HUES6 (cell line): ENCODE measurements at regions not wholly inside any gene's neighbourhood (a gene's known extent, or its start where the extent isn't known, plus 50 kb on each side); places are given as distances from the start of the nearest gene placed in this dataset.

Source experiments
- H3K27ac ChIP-seq: 2 replicates; pipeline ENCODE4 v1.7.0; 2013; ENCODE audit warnings: low read depth, mild to moderate bottlenecking, low read length, inconsistent platforms
- H3K27me3 ChIP-seq: 2 replicates; pipeline ENCODE4 v1.6.1; 2013; ENCODE audit warnings: low read length; ENCODE audit not compliant: control insufficient read depth, insufficient read depth
- H3K36me3 ChIP-seq: 2 replicates; pipeline ENCODE4 v1.6.1; 2013; ENCODE audit warnings: low read length; ENCODE audit not compliant: control insufficient read depth, insufficient read depth
- H3K4me1 ChIP-seq: 2 replicates; pipeline ENCODE4 v1.6.1; 2013; ENCODE audit warnings: low read length; ENCODE audit not compliant: control insufficient read depth, insufficient read depth
- H3K4me3 ChIP-seq: 2 replicates; pipeline ENCODE4 v1.5.1; 2013; ENCODE audit warnings: low read depth, low read length
- H3K9ac ChIP-seq: one replicate; pipeline ENCODE4 v1.6.1; 2013; ENCODE audit warnings: mild to moderate bottlenecking, low read length
- H3K9me3 ChIP-seq: 2 replicates; pipeline ENCODE4 v1.6.1; 2013; ENCODE audit warnings: low read depth, low read length; ENCODE audit not compliant: control insufficient read depth, insufficient read depth

DNA sequence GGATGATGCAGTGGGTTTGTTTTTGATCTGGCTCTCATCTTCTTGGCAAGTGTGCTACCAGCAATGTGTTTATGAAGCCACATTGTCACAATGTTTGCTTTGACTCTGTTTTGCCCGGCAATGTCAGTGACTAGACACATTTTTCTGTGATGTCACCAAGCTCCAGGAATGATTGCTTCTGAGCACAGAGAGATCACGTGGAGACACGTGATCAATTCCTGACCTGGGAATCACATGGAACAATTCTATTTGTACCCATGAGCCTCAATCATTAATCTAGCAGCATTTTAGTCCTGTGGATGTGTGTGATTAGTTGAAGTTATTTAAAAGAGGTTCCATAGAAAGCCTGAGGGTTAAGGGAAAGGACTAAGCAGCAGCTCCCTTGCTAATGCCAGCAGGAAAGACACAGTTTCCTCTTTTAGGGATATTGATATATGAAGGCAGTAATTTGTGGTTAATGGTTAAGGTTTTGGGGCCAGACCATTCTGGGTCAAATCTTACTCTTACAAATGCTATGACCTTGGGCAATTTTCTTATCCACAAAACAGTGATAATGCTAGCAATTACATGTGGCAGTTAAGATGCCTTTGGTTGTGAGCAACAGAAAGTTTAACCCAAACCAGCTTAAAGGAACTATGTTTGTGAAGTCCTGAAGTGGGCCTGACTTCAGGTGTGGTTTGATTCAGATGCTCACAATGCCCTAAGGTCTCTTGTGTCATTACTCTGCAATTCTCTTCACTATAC, 59.0 kb downstream of the FASLG start:
- H3K4me1 ChIP-seq = peaks cover 8% of the 10 kb centered on the region
- H3K36me3 ChIP-seq = no peaks in the 10 kb centered on the region
- H3K27me3 ChIP-seq = no peaks in the 10 kb centered on the region
- no peaks in the 10 kb centered on the region for H3K9me3 ChIP-seq
- H3K27ac ChIP-seq = no peak overlapping the region
- H3K9ac ChIP-seq = no peak overlapping the region
- H3K4me3 ChIP-seq = no peak overlapping the region

- H3K36me3 ChIP-seq = no peaks in the 10 kb centered on the region
- no peaks in the 10 kb centered on the region for H3K9me3 ChIP-seq
- H3K27me3 ChIP-seq = no peaks in the 10 kb centered on the region
- peaks cover 8% of the 10 kb centered on the region for H3K4me1 ChIP-seq
- H3K27ac ChIP-seq = no peak overlapping the region
- H3K4me3 ChIP-seq = no peak overlapping the region
- H3K9ac ChIP-seq = no peak overlapping the region
These were observed 60.2 kb downstream of the FASLG start for GRCh38 chr1:172719066-172719627.

DNA sequence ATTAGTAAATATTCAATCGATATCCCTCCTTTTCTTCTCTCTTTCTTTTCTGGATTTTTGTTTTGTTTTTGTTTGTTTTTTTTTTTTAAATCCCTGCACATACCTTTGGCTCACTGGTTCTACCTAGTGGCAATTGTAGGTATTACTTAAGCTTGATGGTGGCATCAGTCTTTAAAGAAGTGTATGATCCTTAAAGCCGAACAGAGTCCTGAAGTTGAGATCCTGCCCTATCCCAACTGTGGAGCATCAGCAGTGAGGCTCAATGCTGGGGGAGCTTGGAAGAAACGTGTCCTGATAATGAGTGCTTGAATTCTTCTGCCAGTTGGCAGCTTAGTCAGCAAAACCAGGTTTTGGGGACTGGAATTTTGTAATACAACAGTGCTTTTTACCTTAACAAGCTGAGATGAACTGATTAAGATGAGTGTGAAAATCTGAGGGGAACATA, 60.8 kb downstream of the FASLG start:
- H3K4me1 ChIP-seq = peaks cover 8% of the 10 kb centered on the region; the same call in 1 of the 2 replicates
- no peaks in the 10 kb centered on the region for H3K36me3 ChIP-seq
- no peaks in the 10 kb centered on the region for H3K27me3 ChIP-seq
- H3K4me3 ChIP-seq = no peak overlapping the region
- no peaks in the 10 kb centered on the region for H3K9me3 ChIP-seq
- H3K27ac ChIP-seq = no peak overlapping the region
- no peak overlapping the region for H3K9ac ChIP-seq

DNA sequence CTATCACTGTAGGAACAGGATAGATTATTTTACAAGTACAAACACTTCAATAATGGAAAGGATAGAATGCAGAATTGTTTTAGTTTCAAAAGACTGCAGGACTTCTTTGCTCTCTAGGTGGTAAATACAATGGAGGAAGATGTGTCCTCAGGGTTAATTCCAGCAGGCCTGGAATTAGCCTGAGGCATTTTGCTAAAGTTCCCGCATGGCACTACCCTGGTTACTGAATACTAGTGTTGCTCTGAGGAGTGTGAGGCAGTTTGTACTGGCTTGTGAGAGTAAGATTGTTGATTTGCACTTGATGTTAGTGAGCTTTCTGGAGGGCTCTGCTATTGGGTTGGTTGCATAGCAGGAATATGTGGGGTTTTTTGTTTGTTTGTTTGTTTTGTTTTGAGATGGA, 61.4 kb downstream of the FASLG start:
- H3K4me3 ChIP-seq = no peak overlapping the region
- H3K9ac ChIP-seq = no peak overlapping the region
- peaks cover 8% of the 10 kb centered on the region; the same call in 1 of the 2 replicates for H3K4me1 ChIP-seq
- H3K9me3 ChIP-seq = no peaks in the 10 kb centered on the region
- no peak overlapping the region for H3K27ac ChIP-seq
- no peaks in the 10 kb centered on the region for H3K27me3 ChIP-seq
- H3K36me3 ChIP-seq = no peaks in the 10 kb centered on the region

- Histone ChIP-seq H3K27me3 (no peaks in the 10 kb centered on the region), H3K27ac (no peak overlapping the region), H3K4me3 (no peak overlapping the region)
These were observed 64.3 kb downstream of the FASLG start for GRCh38 chr1:172723251-172723650.

GRCh38 chr1:172724232-172724631, 65.3 kb downstream of the FASLG start:
- H3K9ac ChIP-seq = no peak overlapping the region
- H3K27ac ChIP-seq = no peak overlapping the region
- H3K4me1 ChIP-seq = peaks cover 8% of the 10 kb centered on the region; the same call in 1 of the 2 replicates
- no peak overlapping the region for H3K4me3 ChIP-seq
- H3K27me3 ChIP-seq = no peaks in the 10 kb centered on the region
- H3K9me3 ChIP-seq = peaks cover 12% of the 10 kb centered on the region
- no peaks in the 10 kb centered on the region for H3K36me3 ChIP-seq

More at GRCh38 chr1:172723251-172723650, 64.3 kb downstream of the FASLG start:
- Histone ChIP-seq H3K4me1 (peaks cover 8% of the 10 kb centered on the region; the same call in 1 of the 2 replicates), H3K9ac (no peak overlapping the region), H3K9me3 (peaks cover 7% of the 10 kb centered on the region), H3K36me3 (no peaks in the 10 kb centered on the region)

DNA sequence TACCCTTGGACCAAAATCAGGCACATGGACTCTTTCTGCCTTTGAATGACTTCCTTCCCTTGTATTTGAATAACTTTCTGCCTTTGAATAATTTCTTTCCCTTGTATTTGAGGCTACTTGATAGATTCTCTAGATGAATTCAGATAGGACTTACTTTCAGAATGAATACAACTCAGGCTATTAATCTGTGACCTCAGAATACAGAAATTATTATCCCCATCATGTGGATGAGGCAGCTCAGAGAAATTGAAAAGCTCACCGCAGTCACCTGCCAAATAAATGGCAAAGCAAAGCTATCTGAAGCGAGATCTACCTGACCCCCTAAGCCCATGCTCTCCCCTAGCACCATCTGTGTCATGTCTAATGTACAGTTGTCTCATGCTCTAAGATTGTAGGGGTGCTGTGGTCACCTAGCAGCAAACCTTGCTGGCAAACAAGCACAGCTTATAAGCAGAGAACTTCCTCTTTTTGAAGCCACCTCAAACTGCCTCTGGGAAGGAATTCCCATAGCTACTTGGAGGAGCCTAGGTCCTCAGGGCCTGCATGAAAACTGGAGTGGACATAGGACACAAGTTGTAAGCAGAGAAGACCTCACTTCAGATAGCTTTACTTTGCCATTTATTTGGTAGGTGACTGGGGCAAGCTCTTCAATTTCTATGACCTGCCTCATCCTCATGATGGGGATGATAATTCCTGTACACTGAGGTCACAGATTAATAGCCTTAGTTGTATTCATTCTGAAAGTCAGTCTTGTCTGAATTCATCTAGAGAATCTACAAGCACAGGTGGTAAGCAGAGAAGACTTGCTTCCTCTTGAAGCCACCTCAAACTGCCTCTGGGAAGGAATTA, 66.1 kb downstream of the FASLG start:
- Histone ChIP-seq H3K9ac (no peak overlapping the region), H3K4me1 (peaks cover 5% of the 10 kb centered on the region; the same call in 1 of the 2 replicates), H3K4me3 (no peak overlapping the region), H3K9me3 (peaks cover 12% of the 10 kb centered on the region), H3K27ac (no peak overlapping the region), H3K36me3 (no peaks in the 10 kb centered on the region), H3K27me3 (no peaks in the 10 kb centered on the region)

DNA sequence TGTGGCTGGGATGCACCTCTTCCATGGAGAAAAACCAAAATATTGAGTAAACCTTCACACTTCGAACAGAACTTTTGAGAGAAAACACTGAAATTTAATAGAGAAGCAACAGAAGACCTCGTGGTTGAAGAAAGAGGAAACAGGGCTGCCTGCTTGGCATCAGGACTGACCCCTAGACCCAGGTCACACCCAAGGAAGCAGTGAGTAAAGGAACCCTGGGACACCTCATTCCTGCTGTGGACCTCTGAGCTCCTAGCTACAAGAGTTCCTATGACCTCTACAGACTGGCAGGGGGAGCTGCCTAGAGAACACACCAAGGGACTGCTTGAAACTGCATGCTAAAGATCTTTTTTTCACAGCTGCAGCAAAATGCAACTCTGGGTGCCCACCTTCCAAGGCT, 67.8 kb downstream of the FASLG start:
- Histone ChIP-seq H3K36me3 (no peaks in the 10 kb centered on the region), H3K9me3 (peaks cover 12% of the 10 kb centered on the region), H3K27ac (no peak overlapping the region), H3K4me3 (no peak overlapping the region), H3K4me1 (no peaks in the 10 kb centered on the region), H3K27me3 (no peaks in the 10 kb centered on the region), H3K9ac (no peak overlapping the region)

DNA sequence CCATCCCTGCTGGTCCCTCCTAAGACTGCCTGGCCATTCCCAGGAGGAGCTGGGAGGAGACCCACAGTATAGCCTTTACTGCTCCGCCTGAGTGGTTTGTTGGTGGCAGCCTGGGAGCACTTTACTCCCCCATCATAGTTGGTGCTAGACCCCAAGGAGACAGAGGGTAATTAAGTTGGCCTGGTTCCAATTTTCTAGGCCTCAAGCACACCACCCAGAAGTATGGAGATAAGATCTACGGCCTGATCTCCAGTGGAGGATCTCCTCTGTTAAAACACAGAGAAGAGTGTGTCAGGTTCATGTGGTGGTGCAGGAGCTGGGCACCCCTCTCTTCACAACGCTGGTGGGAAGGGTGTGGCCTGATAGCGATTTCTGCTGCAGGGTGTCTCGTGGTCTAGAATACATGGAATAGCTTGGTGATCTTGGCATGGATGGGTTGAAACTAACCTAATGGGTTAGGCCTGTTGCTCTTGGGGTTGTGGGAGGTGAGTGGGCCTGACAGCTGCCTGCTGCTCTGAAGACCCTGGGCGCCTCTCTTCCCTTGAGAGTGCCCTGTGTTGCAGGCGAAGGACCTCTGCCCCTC, 68.5 kb downstream of the FASLG start:
- H3K4me3 ChIP-seq = no peak overlapping the region
- peaks cover 12% of the 10 kb centered on the region for H3K9me3 ChIP-seq
- H3K27me3 ChIP-seq = no peaks in the 10 kb centered on the region
- H3K9ac ChIP-seq = no peak overlapping the region
- H3K4me1 ChIP-seq = no peaks in the 10 kb centered on the region
- H3K27ac ChIP-seq = no peak overlapping the region
- no peaks in the 10 kb centered on the region for H3K36me3 ChIP-seq

DNA sequence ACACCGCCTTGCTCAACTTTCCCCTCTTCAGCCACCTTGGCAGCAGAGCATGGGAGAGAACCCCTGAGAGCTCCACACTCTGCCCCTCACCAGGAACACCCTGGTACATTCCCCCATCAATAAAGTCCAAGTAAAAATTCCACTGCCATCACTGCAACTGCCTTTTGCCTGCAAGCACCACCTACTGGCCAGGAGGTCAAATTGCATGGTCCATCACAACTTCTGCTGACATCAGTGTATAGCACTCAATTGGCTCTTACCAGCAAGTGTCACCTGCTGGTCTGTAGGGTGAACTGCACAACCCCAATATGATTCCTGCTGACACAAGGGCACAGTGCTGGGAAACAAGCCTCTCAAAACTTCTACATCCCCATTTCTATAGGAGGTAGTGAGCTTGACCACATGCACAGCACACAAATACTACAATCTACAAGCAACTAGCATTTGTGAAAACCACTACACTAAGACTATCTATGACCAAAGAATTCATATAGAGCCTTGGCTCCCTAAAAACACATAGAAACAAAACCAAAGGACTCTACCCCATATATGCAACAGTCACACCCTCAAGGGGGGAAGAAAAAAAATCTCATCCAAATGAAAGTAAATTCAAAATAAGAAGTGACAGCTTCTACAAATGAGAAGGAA, 69.2 kb downstream of the FASLG start:
- H3K36me3 ChIP-seq = no peaks in the 10 kb centered on the region
- H3K27ac ChIP-seq = no peak overlapping the region
- H3K27me3 ChIP-seq = no peaks in the 10 kb centered on the region
- no peaks in the 10 kb centered on the region for H3K4me1 ChIP-seq
- H3K4me3 ChIP-seq = no peak overlapping the region
- H3K9me3 ChIP-seq = peaks cover 12% of the 10 kb centered on the region
- no peak overlapping the region for H3K9ac ChIP-seq
